ENCODE measurements at regions not wholly inside any gene's neighbourhood (a gene's known extent, or its start where the extent isn't known, plus 50 kb on each side); places are given as distances from the start of the nearest gene placed in this dataset.
"Not testable (repeated sequence)": the region's sequence is repeated elsewhere in the genome, so short reads cannot be mapped to it uniquely, and the experiment has no call there.

- not testable (repeated sequence) for H3K4me1 ChIP-seq (ENCODE audit: control insufficient read depth, low read length); H3K4me2 ChIP-seq (ENCODE audit: low read length); H3K9me3 ChIP-seq (ENCODE audit: control insufficient read depth, insufficient read depth, low read length); H4K20me1 ChIP-seq (ENCODE audit: control insufficient read depth, insufficient read depth, low read depth, low read length); H3K27me3 ChIP-seq (ENCODE audit: control insufficient read depth, low read length); H3K27ac ChIP-seq (ENCODE audit: low read depth, low read length); H3K79me2 ChIP-seq (ENCODE audit: control insufficient read depth, low read length); H3K36me3 ChIP-seq (ENCODE audit: control insufficient read depth, low read length); H3K4me3 ChIP-seq (ENCODE audit: low read length); H3F3A ChIP-seq (ENCODE audit: control insufficient read depth, insufficient read depth); H3K9me2 ChIP-seq (replicated peaks; ENCODE audit: control insufficient read depth, low read length)
These were observed 53.1 kb upstream of the HUNK start for GRCh38 chr21:31819692-31820091.

GRCh38 chr21:31814356-31814755 is 58.5 kb upstream of the HUNK start:
- H3K4me1 ChIP-seq (ENCODE audit: control insufficient read depth, low read length); H4K20me1 ChIP-seq (ENCODE audit: control insufficient read depth, insufficient read depth, low read depth, low read length); H3F3A ChIP-seq (ENCODE audit: control insufficient read depth, insufficient read depth); H3K9me3 ChIP-seq (ENCODE audit: control insufficient read depth, insufficient read depth, low read length); H3K79me2 ChIP-seq (ENCODE audit: control insufficient read depth, low read length); H3K27me3 ChIP-seq (ENCODE audit: control insufficient read depth, low read length); H3K4me3 ChIP-seq (ENCODE audit: low read length); H3K27ac ChIP-seq (ENCODE audit: low read depth, low read length); H3K36me3 ChIP-seq (ENCODE audit: control insufficient read depth, low read length); H3K4me2 ChIP-seq (ENCODE audit: low read length); H3K9me2 ChIP-seq (replicated peaks; ENCODE audit: control insufficient read depth, low read length): not testable (repeated sequence)

GRCh38 chr21:31813862-31814261 is 59.0 kb upstream of the HUNK start:
- H3K36me3 ChIP-seq (ENCODE audit: control insufficient read depth, low read length), result no peaks in the 10 kb centered on the region
- H3K9me3 ChIP-seq (ENCODE audit: control insufficient read depth, insufficient read depth, low read length), result 0 out of 2 replicates have a peak, but pooled peaks cover 5% of the 10 kb centered on the region
- no peaks in the 10 kb centered on the region for H3K27me3 ChIP-seq (ENCODE audit: control insufficient read depth, low read length)
- H3K9me2 ChIP-seq (replicated peaks; ENCODE audit: control insufficient read depth, low read length), result no peaks in the 10 kb centered on the region
- H4K20me1 ChIP-seq (ENCODE audit: control insufficient read depth, insufficient read depth, low read depth, low read length), result no peaks in the 10 kb centered on the region
- H3K27ac ChIP-seq (ENCODE audit: low read depth, low read length), result no peak overlapping the region
- peaks cover 7% of the 10 kb centered on the region for H3K4me1 ChIP-seq (ENCODE audit: control insufficient read depth, low read length)
- no peak overlapping the region for H3K4me3 ChIP-seq (ENCODE audit: low read length)
- no peaks in the 10 kb centered on the region for H3F3A ChIP-seq (ENCODE audit: control insufficient read depth, insufficient read depth)
- no peaks in the 10 kb centered on the region for H3K79me2 ChIP-seq (ENCODE audit: control insufficient read depth, low read length)
- no peak overlapping the region for H3K4me2 ChIP-seq (ENCODE audit: low read length)
- TF ChIP-seq CTCF (IDR thresholded peaks at IDR 0.05; ENCODE audit: low read depth, low read length, poor library complexity, severe bottlenecking) (no peak), EZH2phosphoT487 (IDR thresholded peaks at IDR 0.05; ENCODE audit: borderline replicate concordance, low read length) (no peak)

- no peak overlapping the region for H3K4me2 ChIP-seq (ENCODE audit: low read length)
These were observed 68.8 kb upstream of the HUNK start for GRCh38 chr21:31804008-31804394.

More at GRCh38 chr21:31804008-31804394, 68.8 kb upstream of the HUNK start:
- TF ChIP-seq EZH2phosphoT487 (IDR thresholded peaks at IDR 0.05; ENCODE audit: borderline replicate concordance, low read length) (no peak), CTCF (IDR thresholded peaks at IDR 0.05; ENCODE audit: low read depth, low read length, poor library complexity, severe bottlenecking) (no peak)
- H4K20me1 ChIP-seq (ENCODE audit: control insufficient read depth, insufficient read depth, low read depth, low read length), result no peaks in the 10 kb centered on the region
- H3K9me3 ChIP-seq (ENCODE audit: control insufficient read depth, insufficient read depth, low read length), result no peaks in the 10 kb centered on the region
- H3K27ac ChIP-seq (ENCODE audit: low read depth, low read length), result no peak overlapping the region
- no peaks in the 10 kb centered on the region for H3F3A ChIP-seq (ENCODE audit: control insufficient read depth, insufficient read depth)
- peaks cover 15% of the 10 kb centered on the region for H3K4me1 ChIP-seq (ENCODE audit: control insufficient read depth, low read length)
- H3K27me3 ChIP-seq (ENCODE audit: control insufficient read depth, low read length), result no peaks in the 10 kb centered on the region
- H3K9me2 ChIP-seq (replicated peaks; ENCODE audit: control insufficient read depth, low read length), result no peaks in the 10 kb centered on the region
- no peak overlapping the region for H3K4me3 ChIP-seq (ENCODE audit: low read length)
- no peaks in the 10 kb centered on the region for H3K79me2 ChIP-seq (ENCODE audit: control insufficient read depth, low read length)
- H3K36me3 ChIP-seq (ENCODE audit: control insufficient read depth, low read length), result no peaks in the 10 kb centered on the region

Measured in DOHH2 (cell line).